OCI-LY3 (cell line): ENCODE measurements at regions not wholly inside any gene's neighbourhood (a gene's known extent, or its start where the extent isn't known, plus 50 kb on each side); places are given as distances from the start of the nearest gene placed in this dataset.
"Not testable (repeated sequence)": the region's sequence is repeated elsewhere in the genome, so short reads cannot be mapped to it uniquely, and the experiment has no call there.

ENCODE experiments used
- CTCF ChIP-seq: fragments of 200-600, 300-600 bp; sonication (generic); IDR thresholded peaks from 2 replicates; pipeline ENCODE4 v1.5.1; 2014; ENCODE audit warnings: antibody characterized with exemption, low read length, low read depth
- EZH2phosphoT487 ChIP-seq: fragments of 200-600 bp; shearing (Covaris generic); IDR thresholded peaks from 2 replicates; pipeline ENCODE4 v1.6.1; 2018; ENCODE audit warnings: antibody characterized with exemption, mixed run types, low read depth

- TF ChIP-seq CTCF, EZH2phosphoT487: not testable (repeated sequence)
Observed at GRCh38 chr1:206256935-206257334, 53.6 kb downstream of the SRGAP2 start.
